Endothelial cell of umbilical vein (primary cell): ENCODE measurements at regions not wholly inside any gene's neighbourhood (a gene's known extent, or its start where the extent isn't known, plus 50 kb on each side); places are given as distances from the start of the nearest gene placed in this dataset.

Source experiments
- BruUV-seq: library from RNA; stranded (reverse); fragments of 400-500 nt; replicated peaks from 2 replicates; lab custom pipeline; 2021; lab: Mats Ljungman, UMichigan
- CTCF ChIA-PET: fragments of 300-600, 350-600 bp; sonication (Branson Sonifier 250); formaldehyde crosslinking; loops from one replicate; lab custom pipeline; 2021; ENCODE audit warnings: antibody characterized with exemption, inconsistent platforms; lab: Charles Lee
- POLR2A ChIA-PET: fragments of 300-600, 350-600 bp; sonication (Branson Sonifier 250); formaldehyde crosslinking; loops from one replicate; lab custom pipeline; 2021; ENCODE audit warnings: antibody characterized with exemption, inconsistent platforms; lab: Charles Lee
- DNase-seq: peaks from one replicate; pipeline ENCODE4 v3.0.0-alpha.2; 2011; ENCODE audit warnings: low read depth, low spot score
- FAIRE-seq: peaks from 2 replicates; lab custom pipeline; 2011; peaks lifted over from hg19 to GRCh38; lab: Jason Lieb, UNC
- H2AFZ ChIP-seq: 2 replicates; pipeline ENCODE4 v1.6.0; 2012; ENCODE audit warnings: low read depth, low read length, control low read depth, inconsistent platforms
- H3K27ac ChIP-seq: 2 replicates; pipeline ENCODE4 v1.5.1; 2011; ENCODE audit warnings: low read depth, mild to moderate bottlenecking, control low read depth, low read length, moderate library complexity; ENCODE audit not compliant: insufficient read depth
- H3K27me3 ChIP-seq, 2 experiments: 2 replicates each; pipeline versions ENCODE4 v1.6.0 to v1.6.1; 2011; ENCODE audit warnings: low read length in 2 of 2, mixed read lengths in 1 of 2; ENCODE audit not compliant: control insufficient read depth in 2 of 2, insufficient read depth in 2 of 2
- H3K36me3 ChIP-seq, 2 experiments: 2 replicates in 1 of 2; 3 replicates in 1 of 2; pipeline ENCODE4 v1.5.1; 2011; ENCODE audit warnings: low read length in 2 of 2, mild to moderate bottlenecking in 1 of 2, moderate library complexity in 1 of 2; ENCODE audit not compliant: control insufficient read depth in 2 of 2, insufficient read depth in 2 of 2; ENCODE audit errors: extremely low read depth in 1 of 2
- H3K4me1 ChIP-seq: 3 replicates; pipeline ENCODE4 v1.5.1; 2011; ENCODE audit warnings: mild to moderate bottlenecking, low read length; ENCODE audit not compliant: control insufficient read depth, insufficient read depth; ENCODE audit errors: extremely low read depth
- H3K4me2 ChIP-seq: 2 replicates; pipeline ENCODE4 v1.6.1; 2011; ENCODE audit warnings: low read length, control low read depth, mixed read lengths; ENCODE audit not compliant: insufficient read depth
- H3K4me3 ChIP-seq, 3 experiments: fragments of 200-600 bp in 1 of 3; sonication (generic), shearing (Covaris generic) in 1 of 3; replicated peaks in 1 of 3; 2 replicates each; pipeline ENCODE4 v1.5.1; 2011 to 2016; ENCODE audit warnings: control low read depth in 3 of 3, low read length in 3 of 3, mild to moderate bottlenecking in 2 of 3, inconsistent platforms in 1 of 3, low read depth in 1 of 3, moderate library complexity in 1 of 3; ENCODE audit not compliant: insufficient read depth in 1 of 3
- H3K79me2 ChIP-seq: 2 replicates; pipeline ENCODE4 v1.6.0; 2012; ENCODE audit warnings: low read length, inconsistent platforms; ENCODE audit not compliant: control insufficient read depth, insufficient read depth
- H3K9ac ChIP-seq: replicated peaks from 2 replicates; pipeline ENCODE3; 2011; ENCODE audit warnings: low read length, control low read depth; ENCODE audit not compliant: insufficient read depth; ENCODE audit errors: extremely low read depth
- H3K9me1 ChIP-seq: replicated peaks from 3 replicates; pipeline ENCODE4 v1.6.0; 2011; ENCODE audit warnings: mild to moderate bottlenecking, low read length; ENCODE audit not compliant: control insufficient read depth, insufficient read depth; ENCODE audit errors: extremely low read depth
- H3K9me3 ChIP-seq: replicated peaks from 2 replicates; pipeline ENCODE4 v1.5.1; 2012; ENCODE audit warnings: low read length, inconsistent platforms; ENCODE audit not compliant: control insufficient read depth, insufficient read depth
- H4K20me1 ChIP-seq: replicated peaks from 2 replicates; pipeline ENCODE3; 2011; ENCODE audit warnings: mild to moderate bottlenecking, low read length; ENCODE audit not compliant: control insufficient read depth, insufficient read depth; ENCODE audit errors: extremely low read depth
- CTCF ChIP-seq, 2 donors: IDR thresholded peaks; 1 replicate in 1 of 2; 2 replicates in 1 of 2; pipeline ENCODE4 v1.5.1; 2011; ENCODE audit warnings: low read length in 2 of 2, mild to moderate bottlenecking in 2 of 2, moderate library complexity in 2 of 2, control low read depth in 1 of 2, inconsistent platforms in 1 of 2, low read depth in 1 of 2; ENCODE audit not compliant: insufficient read depth in 1 of 2; ENCODE audit errors: extremely low read depth in 1 of 2
- EZH2 ChIP-seq: IDR thresholded peaks from 2 replicates; pipeline ENCODE4 v1.6.1; 2012; ENCODE audit warnings: borderline replicate concordance, low read depth, mild to moderate bottlenecking, moderate library complexity, low read length, inconsistent platforms; ENCODE audit not compliant: severe bottlenecking
- FOS ChIP-seq: IDR thresholded peaks from 2 replicates; pipeline ENCODE4 v1.6.1; 2011; ENCODE audit warnings: mild to moderate bottlenecking, low read length, moderate library complexity, borderline replicate concordance; ENCODE audit not compliant: insufficient read depth
- GATA2 ChIP-seq: IDR thresholded peaks from 2 replicates; pipeline ENCODE4 v1.7.0; 2011; ENCODE audit warnings: low read depth, mild to moderate bottlenecking, moderate library complexity, mixed read lengths, low read length; ENCODE audit not compliant: insufficient read length, insufficient read depth
- JUN ChIP-seq: IDR thresholded peaks from 2 replicates; pipeline ENCODE4 v1.6.1; 2011; ENCODE audit warnings: borderline replicate concordance, low read depth; ENCODE audit not compliant: insufficient read length, insufficient read depth
- MAX ChIP-seq: IDR thresholded peaks from 2 replicates; pipeline ENCODE4 v1.6.1; 2011; ENCODE audit not compliant: insufficient read depth, insufficient read length
- MYC ChIP-seq: IDR thresholded peaks from one replicate; pipeline ENCODE4 v1.6.1; 2011; ENCODE audit warnings: mild to moderate bottlenecking, low read depth, low read length
- POLR2A ChIP-seq: IDR thresholded peaks from 2 replicates; pipeline ENCODE4 v1.6.1; 2012; ENCODE audit warnings: low read depth, mild to moderate bottlenecking, control low read depth, low read length
- POLR2AphosphoS5 ChIP-seq: IDR thresholded peaks from 2 replicates; pipeline ENCODE4 v1.6.1; 2012; ENCODE audit warnings: low read depth, mild to moderate bottlenecking, control low read depth, low read length, moderate library complexity; ENCODE audit not compliant: insufficient read depth
- dilution Hi-C: fragments of 300-500 bp; cut with MboI; formaldehyde crosslinking; loops from one replicate; pipeline ENCODE4 v1.15.0; 2019; ENCODE audit warnings: low sequenced_read_pairs; ENCODE audit not compliant: extremely low pct_ligation_motif_present
- intact Hi-C: fragments of 100-400 bp; cut with micrococcal nuclease; formaldehyde crosslinking; loops from one replicate; pipeline ENCODE4 v1.10.0; 2022

- intact Hi-C loops, result no loop called here
- Histone ChIP-seq H3K79me2 (no peaks in the 10 kb centered on the region), H2AFZ (no peak overlapping the region), H3K9ac (no peak overlapping the region), H3K4me1 (peaks cover 6% of the 10 kb centered on the region), H3K36me3 (no peaks in the 10 kb centered on the region), H3K9me3 (no peaks in the 10 kb centered on the region), H3K27me3 (no peaks in the 10 kb centered on the region), H3K9me1 (no peaks in the 10 kb centered on the region), H4K20me1 (no peaks in the 10 kb centered on the region), H3K4me3 (no peak overlapping the region), H3K4me2 (no peak overlapping the region), H3K27ac (no peak overlapping the region)
- TF ChIP-seq FOS, result no peak
- TF ChIP-seq MYC, result no peak
- no peak for TF ChIP-seq MAX
- no peak for TF ChIP-seq JUN
- no peak for TF ChIP-seq POLR2A
- TF ChIP-seq GATA2, result no peak
- TF ChIP-seq CTCF (IDR thresholded peaks at IDR 0.05; ENCODE audit: extremely low read depth in 1 of 2, insufficient read depth in 1 of 2, low read depth in 1 of 2, low read length in 2 of 2), result no peak
- no peak for TF ChIP-seq POLR2AphosphoS5
- no peak for TF ChIP-seq EZH2
- ChIA-PET POLR2A (no interaction called here), CTCF (interaction anchor here (1.9 kb wide), 1 partner anchor 20 kb away, joined by 5 read pairs; no protein-coding TSS in a partner anchor)
- FAIRE-seq (no peak), DNase-seq (no peak)
- BruUV-seq, result no TSS peak
- dilution Hi-C loops, result no loop called here
Observed at GRCh38 chr1:244144053-244144452, 93.0 kb downstream of the ZBTB18 start.
